ENCODE measurements at regions not wholly inside any gene's neighbourhood (a gene's known extent, or its start where the extent isn't known, plus 50 kb on each side); places are given as distances from the start of the nearest gene placed in this dataset.

GRCh38 chr18:42348722-42349121 lies 393.7 kb downstream of the PIK3C3 start:
- no peak overlapping the region for H3K4me3 ChIP-seq (ENCODE audit: low read length)
- no peaks in the 10 kb centered on the region for H3K36me3 ChIP-seq (ENCODE audit: control insufficient read depth, low read length)
- H3K9me2 ChIP-seq (replicated peaks; ENCODE audit: control insufficient read depth, low read length), result no peaks in the 10 kb centered on the region
- H4K20me1 ChIP-seq (ENCODE audit: control insufficient read depth, insufficient read depth, low read depth, low read length), result no peaks in the 10 kb centered on the region
- TF ChIP-seq CTCF (IDR thresholded peaks at IDR 0.05; ENCODE audit: low read depth, low read length, poor library complexity, severe bottlenecking) (no peak), EZH2phosphoT487 (IDR thresholded peaks at IDR 0.05; ENCODE audit: borderline replicate concordance, low read length) (no peak)
- H3K79me2 ChIP-seq (ENCODE audit: control insufficient read depth, low read length), result no peaks in the 10 kb centered on the region
- no peak overlapping the region for H3K27ac ChIP-seq (ENCODE audit: low read depth, low read length)
- no peaks in the 10 kb centered on the region for H3K27me3 ChIP-seq (ENCODE audit: control insufficient read depth, low read length)
- no peak overlapping the region for H3K4me2 ChIP-seq (ENCODE audit: low read length)
- no peaks in the 10 kb centered on the region for H3F3A ChIP-seq (ENCODE audit: control insufficient read depth, insufficient read depth)
- no peaks in the 10 kb centered on the region for H3K4me1 ChIP-seq (ENCODE audit: control insufficient read depth, low read length)
- H3K9me3 ChIP-seq (ENCODE audit: control insufficient read depth, insufficient read depth, low read length), result no peaks in the 10 kb centered on the region

- Histone ChIP-seq H4K20me1 (ENCODE audit: control insufficient read depth, insufficient read depth, low read depth, low read length) (no peaks in the 10 kb centered on the region), H3K27me3 (ENCODE audit: control insufficient read depth, low read length) (no peaks in the 10 kb centered on the region), H3K9me3 (ENCODE audit: control insufficient read depth, insufficient read depth, low read length) (no peaks in the 10 kb centered on the region), H3K4me1 (ENCODE audit: control insufficient read depth, low read length) (no peaks in the 10 kb centered on the region), H3K79me2 (ENCODE audit: control insufficient read depth, low read length) (no peaks in the 10 kb centered on the region), H3F3A (ENCODE audit: control insufficient read depth, insufficient read depth) (no peaks in the 10 kb centered on the region), H3K4me3 (ENCODE audit: low read length) (no peak overlapping the region), H3K4me2 (ENCODE audit: low read length) (no peak overlapping the region), H3K27ac (ENCODE audit: low read depth, low read length) (no peak overlapping the region), H3K9me2 (replicated peaks; ENCODE audit: control insufficient read depth, low read length) (no peaks in the 10 kb centered on the region), H3K36me3 (ENCODE audit: control insufficient read depth, low read length) (no peaks in the 10 kb centered on the region)
- TF ChIP-seq CTCF (IDR thresholded peaks at IDR 0.05; ENCODE audit: low read depth, low read length, poor library complexity, severe bottlenecking) (no peak), EZH2phosphoT487 (IDR thresholded peaks at IDR 0.05; ENCODE audit: borderline replicate concordance, low read length) (no peak)
Observed at GRCh38 chr18:42351455-42351854, 396.4 kb downstream of the PIK3C3 start.

GRCh38 chr18:42360716-42361115 lies 405.7 kb downstream of the PIK3C3 start:
- H3K4me1 ChIP-seq (ENCODE audit: control insufficient read depth, low read length), result no peaks in the 10 kb centered on the region
- H4K20me1 ChIP-seq (ENCODE audit: control insufficient read depth, insufficient read depth, low read depth, low read length), result no peaks in the 10 kb centered on the region
- TF ChIP-seq CTCF (IDR thresholded peaks at IDR 0.05; ENCODE audit: low read depth, low read length, poor library complexity, severe bottlenecking) (no peak), EZH2phosphoT487 (IDR thresholded peaks at IDR 0.05; ENCODE audit: borderline replicate concordance, low read length) (no peak)
- no peak overlapping the region for H3K27ac ChIP-seq (ENCODE audit: low read depth, low read length)
- no peaks in the 10 kb centered on the region for H3F3A ChIP-seq (ENCODE audit: control insufficient read depth, insufficient read depth)
- no peaks in the 10 kb centered on the region for H3K79me2 ChIP-seq (ENCODE audit: control insufficient read depth, low read length)
- no peak overlapping the region for H3K4me3 ChIP-seq (ENCODE audit: low read length)
- H3K4me2 ChIP-seq (ENCODE audit: low read length), result no peak overlapping the region
- no peaks in the 10 kb centered on the region for H3K36me3 ChIP-seq (ENCODE audit: control insufficient read depth, low read length)
- H3K9me2 ChIP-seq (replicated peaks; ENCODE audit: control insufficient read depth, low read length), result no peaks in the 10 kb centered on the region
- H3K9me3 ChIP-seq (ENCODE audit: control insufficient read depth, insufficient read depth, low read length), result no peaks in the 10 kb centered on the region
- no peaks in the 10 kb centered on the region for H3K27me3 ChIP-seq (ENCODE audit: control insufficient read depth, low read length)

All from DOHH2 (cell line).